ENCODE measurements at regions not wholly inside any gene's neighbourhood (a gene's known extent, or its start where the extent isn't known, plus 50 kb on each side); places are given as distances from the start of the nearest gene placed in this dataset.

- no peak for TF ChIP-seq CTCF (IDR thresholded peaks at IDR 0.05; ENCODE audit: borderline replicate concordance, extremely low read depth, low read length, poor library complexity, severe bottlenecking)
- no peak for TF ChIP-seq EZH2 (IDR thresholded peaks at IDR 0.05; ENCODE audit: borderline replicate concordance, low read depth, low read length, severe bottlenecking)
Observed at GRCh38 chr13:34523406-34523805, 418.7 kb upstream of the NBEA start.

Data from DND-41 (cell line).